SK-N-SH (cell line): ENCODE measurements at regions not wholly inside any gene's neighbourhood (a gene's known extent, or its start where the extent isn't known, plus 50 kb on each side); places are given as distances from the start of the nearest gene placed in this dataset.

ENCODE experiments used
- CTCF ChIA-PET: fragments of 300-600, 350-600 bp; formaldehyde crosslinking; extraction: SDS; loops from one replicate; lab custom pipeline; 2021; lab: Yijun Ruan, JAX
- POLR2A ChIA-PET: fragments of 350-600 bp; sonication (Branson Sonifier 250); formaldehyde crosslinking; extraction: SDS; loops from one replicate; lab custom pipeline; 2020; ENCODE audit warnings: antibody characterized with exemption, inconsistent platforms; lab: Yijun Ruan, JAX
- DNase-seq: peaks from one replicate; pipeline ENCODE4 v3.0.0; 2012
- H2AFZ ChIP-seq: fragments of 200-600 bp; sonication (generic); 2 replicates; pipeline ENCODE4 v1.8.1; 2016; ENCODE audit warnings: antibody characterized with exemption, mild to moderate bottlenecking, low read depth
- H3F3A ChIP-seq: fragments of 200-600 bp; sonication (generic); replicated peaks from 2 replicates; pipeline ENCODE3; 2016; ENCODE audit warnings: antibody characterized with exemption, mild to moderate bottlenecking; ENCODE audit not compliant: insufficient read depth
- H3K27ac ChIP-seq, 2 experiments: fragments of 200-500 bp in 1 of 2; fragments of 200-600 bp in 1 of 2; sonication (Bioruptor generic) in 1 of 2; sonication (generic), shearing (Covaris generic) in 1 of 2; 2 replicates each; pipeline versions ENCODE4 v1.5.1 to v1.6.1; 2014 to 2016; ENCODE audit warnings: low read depth in 2 of 2, inconsistent platforms in 1 of 2, low read length in 1 of 2, mild to moderate bottlenecking in 1 of 2, mixed read lengths in 1 of 2
- H3K27me3 ChIP-seq: fragments of 200-600 bp; sonication (generic), shearing (Covaris generic); 2 replicates; pipeline ENCODE4 v1.6.1; 2016; ENCODE audit warnings: mixed run types; ENCODE audit not compliant: insufficient read depth
- H3K36me3 ChIP-seq, 2 experiments: fragments of 200-500 bp in 1 of 2; fragments of 200-600 bp in 1 of 2; sonication (Bioruptor generic) in 1 of 2; sonication (generic) in 1 of 2; replicated peaks in 1 of 2; 2 replicates each; pipeline versions ENCODE3 to v1.5.1; 2014 to 2016; ENCODE audit warnings: low read length in 1 of 2, mild to moderate bottlenecking in 1 of 2; ENCODE audit not compliant: insufficient read depth in 2 of 2, control insufficient read depth in 1 of 2
- H3K4me1 ChIP-seq, 2 experiments: fragments of 200-500 bp in 1 of 2; fragments of 200-600 bp in 1 of 2; sonication (Bioruptor generic) in 1 of 2; sonication (generic), shearing (Covaris generic) in 1 of 2; 2 replicates each; pipeline versions ENCODE4 v1.5.1 to v1.6.1; 2014 to 2016; ENCODE audit warnings: low read depth in 1 of 2, low read length in 1 of 2, mixed run types in 1 of 2; ENCODE audit not compliant: insufficient read depth in 2 of 2, control insufficient read depth in 1 of 2
- H3K4me2 ChIP-seq: fragments of 200-600 bp; sonication (generic), shearing (Covaris generic); 2 replicates; pipeline ENCODE4 v1.6.1; 2017; ENCODE audit warnings: mixed run types
- H3K4me3 ChIP-seq, 2 experiments: fragments of 200-500 bp in 1 of 2; fragments of 200-600 bp in 1 of 2; sonication (Bioruptor generic) in 1 of 2; sonication (generic), shearing (Covaris generic) in 1 of 2; 2 replicates each; pipeline versions ENCODE4 v1.5.1 to v1.8.1; 2014 to 2016; ENCODE audit warnings: low read depth in 2 of 2, inconsistent platforms in 1 of 2, low read length in 1 of 2, mild to moderate bottlenecking in 1 of 2, mixed read lengths in 1 of 2, moderate library complexity in 1 of 2
- H3K79me2 ChIP-seq: fragments of 200-600 bp; sonication (generic); 2 replicates; pipeline ENCODE4 v1.8.1; 2017; ENCODE audit warnings: mild to moderate bottlenecking; ENCODE audit not compliant: insufficient read depth
- H3K9ac ChIP-seq: fragments of 200-600 bp; sonication (generic); 2 replicates; pipeline ENCODE4 v1.6.1; 2017; ENCODE audit warnings: mixed run types
- H3K9me2 ChIP-seq: fragments of 200-600 bp; sonication (generic); 2 replicates; pipeline ENCODE4 v1.6.1; 2017; ENCODE audit warnings: mixed run types
- H3K9me3 ChIP-seq: fragments of 200-600 bp; sonication (generic); 2 replicates; pipeline ENCODE4 v1.6.1; 2017; ENCODE audit warnings: mixed run types, mild to moderate bottlenecking, moderate library complexity
- H4K20me1 ChIP-seq: fragments of 200-600 bp; sonication (generic); 2 replicates; pipeline ENCODE4 v1.6.1; 2017; ENCODE audit warnings: mild to moderate bottlenecking, mixed run types; ENCODE audit not compliant: insufficient read depth
- CHD2 ChIP-seq: fragments of 150-350 bp; IDR thresholded peaks from 2 replicates; pipeline ENCODE4 v1.6.1; 2018; ENCODE audit warnings: low read length; ENCODE audit not compliant: partially characterized antibody
- ELF1 ChIP-seq: IDR thresholded peaks from 2 replicates; pipeline ENCODE4 v1.4.0; 2012
- EP300 ChIP-seq, 2 experiments: IDR thresholded peaks; 2 replicates each; pipeline versions ENCODE4 v1.4.0 to v1.6.1; 2012; ENCODE audit warnings: borderline replicate concordance in 1 of 2, low read depth in 1 of 2, low read length in 1 of 2
- FOXM1 ChIP-seq: IDR thresholded peaks from 2 replicates; pipeline ENCODE4 v1.4.0; 2012; ENCODE audit warnings: low read depth, mild to moderate bottlenecking
- GATA2 ChIP-seq: sonication (generic); formaldehyde crosslinking; IDR thresholded peaks from 2 replicates; pipeline ENCODE4 v1.5.0; 2020; ENCODE audit warnings: mild to moderate bottlenecking, missing genetic modification reagents
- IRF3 ChIP-seq: fragments of 150-350 bp; IDR thresholded peaks from 2 replicates; pipeline ENCODE4 v1.6.1; 2016; ENCODE audit warnings: mild to moderate bottlenecking, low read depth, low read length
- MEF2A ChIP-seq: IDR thresholded peaks from 2 replicates; pipeline ENCODE4 v1.4.0; 2012; ENCODE audit warnings: low read depth, borderline replicate concordance
- NFIC ChIP-seq: IDR thresholded peaks from 2 replicates; pipeline ENCODE4 v1.4.0; 2012; ENCODE audit warnings: borderline replicate concordance
- NRF1 ChIP-seq: IDR thresholded peaks from 2 replicates; pipeline ENCODE4 v1.6.1; 2012; ENCODE audit warnings: low read depth, mild to moderate bottlenecking, low read length
- PBX3 ChIP-seq: IDR thresholded peaks from 2 replicates; pipeline ENCODE4; 2012
- POLR2AphosphoS5 ChIP-seq: IDR thresholded peaks from 2 replicates; pipeline ENCODE4 v1.6.1; 2012; ENCODE audit warnings: low read depth, low read length
- REST ChIP-seq: IDR thresholded peaks from 2 replicates; pipeline ENCODE4 v1.6.1; 2012; ENCODE audit warnings: mild to moderate bottlenecking, low read depth, low read length, moderate library complexity
- RFX5 ChIP-seq: IDR thresholded peaks from 2 replicates; pipeline ENCODE4 v1.6.1; 2012; ENCODE audit warnings: mild to moderate bottlenecking, improper control_type of control experiment, low read length
- SIN3A ChIP-seq: IDR thresholded peaks from 2 replicates; pipeline ENCODE4 v1.6.1; 2012; ENCODE audit warnings: low read depth, mild to moderate bottlenecking, low read length, moderate library complexity, borderline replicate concordance
- SMC3 ChIP-seq: IDR thresholded peaks from 2 replicates; pipeline ENCODE4 v1.6.1; 2012; ENCODE audit warnings: low read depth, low read length, improper control_type of control experiment
- TAF1 ChIP-seq: IDR thresholded peaks from 2 replicates; pipeline ENCODE4 v1.6.1; 2012; ENCODE audit warnings: low read depth, mild to moderate bottlenecking, low read length, moderate library complexity, borderline replicate concordance
- USF1 ChIP-seq: IDR thresholded peaks from 2 replicates; pipeline ENCODE4 v1.4.0; 2012; ENCODE audit warnings: low read depth, borderline replicate concordance
- USF2 ChIP-seq: fragments of 150-350 bp; IDR thresholded peaks from 2 replicates; pipeline ENCODE4 v1.6.1; 2017; ENCODE audit warnings: antibody characterized with exemption, low read length, low read depth, borderline replicate concordance
- WGBS: methylation state at CpG from one replicate; pipeline ENCODE4 v1.1.6; 2017; ENCODE audit warnings: low lambda C conversion rate; 5-methylcytosine and 5-hydroxymethylcytosine counted together

- Histone ChIP-seq H3K27ac (no peak overlapping the region), H3K36me3 (no peaks in the 10 kb centered on the region), H3F3A (no peaks in the 10 kb centered on the region), H3K4me1 (no peaks in the 10 kb centered on the region; a peak in 2 of 4 replicates), H4K20me1 (no peaks in the 10 kb centered on the region), H3K27me3 (no peaks in the 10 kb centered on the region), H2AFZ (no peak overlapping the region), H3K4me2 (no peak overlapping the region), H3K79me2 (no peaks in the 10 kb centered on the region), H3K9me2 (no peaks in the 10 kb centered on the region)
- CTCF ChIA-PET = interaction anchor here (1.6 to 1.7 kb wide), 2 partner anchors 71 to 218 kb away, joined by 3 read pairs; no protein-coding TSS in a partner anchor
- 15% methylated on average over 1 of the region's 1 CpG for WGBS
- POLR2A ChIA-PET = no interaction called here
- TF ChIP-seq RFX5 = no peak
- TF ChIP-seq TAF1 = no peak
- TF ChIP-seq FOXM1 = no peak
- no peak for TF ChIP-seq EP300 (IDR thresholded peaks at IDR 0.05; ENCODE audit: borderline replicate concordance in 1 of 2, low read depth in 1 of 2, low read length in 1 of 2)
- no peak for TF ChIP-seq SMC3
- TF ChIP-seq, all 33 proteins: peak for 0
- no peak overlapping the region for H3K9ac ChIP-seq
- no peak for DNase-seq
- H3K9me3 ChIP-seq = peaks cover 4% of the 10 kb centered on the region; the same call in 1 of the 2 replicates
- no peak overlapping the region for H3K4me3 ChIP-seq
Measured at GRCh38 chr5:158292981-158293380, 434.0 kb upstream of the CLINT1 start.

- ChIA-PET POLR2A (no interaction called here), CTCF (no interaction called here)
- H3K36me3 ChIP-seq = no peaks in the 10 kb centered on the region
- TF ChIP-seq EP300 (IDR thresholded peaks at IDR 0.05; ENCODE audit: borderline replicate concordance in 1 of 2, low read depth in 1 of 2, low read length in 1 of 2) (no peak), USF1 (no peak), FOXM1 (no peak), NFIC (no peak), CHD2 (no peak), USF2 (no peak), ELF1 (no peak), POLR2AphosphoS5 (no peak), SIN3A (no peak), GATA2 (CRISPR knock-in tag) (no peak), REST (no peak), TAF1 (no peak), PBX3 (no peak), IRF3 (no peak), NRF1 (no peak), RFX5 (no peak), MEF2A (no peak)
Measured at GRCh38 chr5:158289967-158290366, 431.0 kb upstream of the CLINT1 start.

More at GRCh38 chr5:158289967-158290366, 431.0 kb upstream of the CLINT1 start:
- Histone ChIP-seq H3K9me3 (no peaks in the 10 kb centered on the region), H3K27me3 (no peaks in the 10 kb centered on the region), H2AFZ (no peak overlapping the region), H3F3A (no peaks in the 10 kb centered on the region), H3K9me2 (no peaks in the 10 kb centered on the region), H3K4me1 (no peaks in the 10 kb centered on the region; a peak in 2 of 4 replicates), H3K9ac (no peak overlapping the region), H3K27ac (no peak overlapping the region), H3K4me3 (no peak overlapping the region), H4K20me1 (no peaks in the 10 kb centered on the region), H3K79me2 (no peaks in the 10 kb centered on the region), H3K4me2 (no peak overlapping the region)
- 38% methylated on average over 1 of the region's 1 CpG for WGBS
- no peak for DNase-seq
